ENCODE measurements at regions not wholly inside any gene's neighbourhood (a gene's known extent, or its start where the extent isn't known, plus 50 kb on each side); places are given as distances from the start of the nearest gene placed in this dataset.
"Not testable (repeated sequence)": the region's sequence is repeated elsewhere in the genome, so short reads cannot be mapped to it uniquely, and the experiment has no call there.

DNA sequence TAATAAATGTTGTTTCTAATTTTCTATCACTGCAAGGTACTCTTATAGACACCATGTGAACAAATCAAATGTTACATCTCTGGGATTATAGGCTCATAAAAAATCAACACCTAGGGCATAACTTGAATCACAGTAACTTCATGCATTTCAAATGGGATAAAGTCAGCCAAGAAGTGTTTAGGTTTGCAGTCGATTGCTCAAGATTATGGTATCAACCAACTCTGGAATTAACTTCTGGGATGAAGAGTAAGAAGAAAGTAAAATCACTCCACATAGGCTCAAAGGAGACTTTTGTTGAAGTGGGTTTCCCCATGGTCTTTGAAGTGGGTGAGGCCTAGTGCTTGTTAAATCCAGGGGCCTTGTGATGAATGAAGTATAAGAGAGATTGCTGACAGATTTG lies 939.7 kb downstream of the LTN1 start:
- TF ChIP-seq, protein P1, sequence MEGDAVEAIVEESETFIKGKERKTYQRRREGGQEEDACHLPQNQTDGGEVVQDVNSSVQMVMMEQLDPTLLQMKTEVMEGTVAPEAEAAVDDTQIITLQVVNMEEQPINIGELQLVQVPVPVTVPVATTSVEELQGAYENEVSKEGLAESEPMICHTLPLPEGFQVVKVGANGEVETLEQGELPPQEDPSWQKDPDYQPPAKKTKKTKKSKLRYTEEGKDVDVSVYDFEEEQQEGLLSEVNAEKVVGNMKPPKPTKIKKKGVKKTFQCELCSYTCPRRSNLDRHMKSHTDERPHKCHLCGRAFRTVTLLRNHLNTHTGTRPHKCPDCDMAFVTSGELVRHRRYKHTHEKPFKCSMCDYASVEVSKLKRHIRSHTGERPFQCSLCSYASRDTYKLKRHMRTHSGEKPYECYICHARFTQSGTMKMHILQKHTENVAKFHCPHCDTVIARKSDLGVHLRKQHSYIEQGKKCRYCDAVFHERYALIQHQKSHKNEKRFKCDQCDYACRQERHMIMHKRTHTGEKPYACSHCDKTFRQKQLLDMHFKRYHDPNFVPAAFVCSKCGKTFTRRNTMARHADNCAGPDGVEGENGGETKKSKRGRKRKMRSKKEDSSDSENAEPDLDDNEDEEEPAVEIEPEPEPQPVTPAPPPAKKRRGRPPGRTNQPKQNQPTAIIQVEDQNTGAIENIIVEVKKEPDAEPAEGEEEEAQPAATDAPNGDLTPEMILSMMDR (IDR thresholded peaks at IDR 0.05; ENCODE audit: low read depth, low read length): not testable (repeated sequence)
- TF ChIP-seq POLR2A (IDR thresholded peaks at IDR 0.05; ENCODE audit: extremely low read depth, insufficient read length); MYC (IDR thresholded peaks at IDR 0.05; ENCODE audit: low read depth, low read length): not testable (repeated sequence)
- TF ChIP-seq, protein P2, sequence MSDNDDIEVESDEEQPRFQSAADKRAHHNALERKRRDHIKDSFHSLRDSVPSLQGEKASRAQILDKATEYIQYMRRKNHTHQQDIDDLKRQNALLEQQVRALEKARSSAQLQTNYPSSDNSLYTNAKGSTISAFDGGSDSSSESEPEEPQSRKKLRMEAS (IDR thresholded peaks at IDR 0.05; ENCODE audit: low read depth, low read length): not testable (repeated sequence)

All from NB4 (cell line).